K562 (cell line): ENCODE measurements at regions not wholly inside any gene's neighbourhood (a gene's known extent, or its start where the extent isn't known, plus 50 kb on each side); places are given as distances from the start of the nearest gene placed in this dataset.

Experiments
- ATAC-seq: fragments of 200-7000 bp; cut with Tn5 transposase; 3 replicates; pipeline ENCODE4 v1.9.1; 2020; ENCODE audit warnings: moderate library complexity
- BruUV-seq: library from RNA; stranded (reverse); fragments of 400-500 nt; replicated peaks from 2 replicates; lab custom pipeline; 2021; lab: Mats Ljungman, UMichigan
- CTCF ChIA-PET: fragments of 300-600 bp; formaldehyde crosslinking; extraction: SDS; loops from one replicate; lab custom pipeline; 2021; ENCODE audit warnings: low intra/inter-chr PET ratio; lab: Yijun Ruan, JAX
- POLR2A ChIA-PET: fragments of 300-600, 350-650 bp; sonication (Branson Sonifier 250); formaldehyde crosslinking; extraction: SDS; loops from one replicate; lab custom pipeline; 2021; ENCODE audit warnings: antibody characterized with exemption, inconsistent platforms; lab: Yijun Ruan, JAX
- DNase-seq, 4 experiments: peaks; one replicate each; pipeline versions ENCODE4 v3.0.0 to v3.0.0-alpha.2; 2011 to 2018; ENCODE audit warnings: low spot score in 3 of 4, mixed read lengths in 3 of 4; ENCODE audit errors: extremely low read depth in 1 of 4
- FAIRE-seq: peaks from 2 replicates; lab custom pipeline; 2011; peaks lifted over from hg19 to GRCh38; lab: Jason Lieb, UNC
- H2AFZ ChIP-seq: 2 replicates; pipeline ENCODE4 v1.6.0; 2011; ENCODE audit warnings: low read depth, low read length, control low read depth, inconsistent platforms
- H3K27ac ChIP-seq: fragments of 200-600 bp; 3 replicates; pipeline ENCODE4 v1.8.0; 2011; ENCODE audit warnings: low read depth, mild to moderate bottlenecking, control low read depth, inconsistent platforms, low read length, moderate library complexity, mixed read lengths; ENCODE audit errors: extremely low read depth
- H3K27me3 ChIP-seq, 2 experiments: fragments of 300-600 bp in 1 of 2; 2 replicates in 1 of 2; 3 replicates in 1 of 2; pipeline versions ENCODE4 v1.6.0 to v1.8.0; 2011; ENCODE audit warnings: inconsistent platforms in 2 of 2, low read length in 2 of 2, mild to moderate bottlenecking in 1 of 2, mixed read lengths in 1 of 2, moderate library complexity in 1 of 2; ENCODE audit not compliant: control insufficient read depth in 2 of 2, insufficient read depth in 2 of 2
- H3K36me3 ChIP-seq: fragments of 300-600 bp; 3 replicates; pipeline ENCODE4 v1.8.0; 2011; ENCODE audit warnings: mild to moderate bottlenecking, low read length, inconsistent platforms; ENCODE audit not compliant: control insufficient read depth, insufficient read depth
- H3K4me1 ChIP-seq, 2 experiments: fragments of 200-600 bp in 1 of 2; replicated peaks in 1 of 2; 2 replicates in 1 of 2; 3 replicates in 1 of 2; pipeline versions ENCODE4 v1.5.1 to v1.8.0; 2011; ENCODE audit warnings: inconsistent platforms in 2 of 2, low read length in 2 of 2, mild to moderate bottlenecking in 1 of 2, mixed read lengths in 1 of 2, moderate library complexity in 1 of 2; ENCODE audit not compliant: control insufficient read depth in 2 of 2, insufficient read depth in 2 of 2
- H3K4me2 ChIP-seq: 2 replicates; pipeline ENCODE4 v1.6.1; 2011; ENCODE audit warnings: low read length, control low read depth, inconsistent platforms, mixed read lengths; ENCODE audit not compliant: insufficient read depth
- H3K4me3 ChIP-seq: fragments of 200-600 bp; sonication (generic), shearing (Covaris generic); 2 replicates; pipeline ENCODE4 v1.5.1; 2016; ENCODE audit warnings: control low read depth, inconsistent platforms
- H3K79me2 ChIP-seq: fragments of 200-600 bp; 3 replicates; pipeline ENCODE4 v1.8.0; 2011; ENCODE audit warnings: low read length, inconsistent platforms; ENCODE audit not compliant: control insufficient read depth, insufficient read depth
- H3K9ac ChIP-seq, 2 experiments: 2 replicates each; pipeline versions ENCODE4 v1.6.0 to v1.6.1; 2011; ENCODE audit warnings: low read depth in 2 of 2, low read length in 2 of 2, control low read depth in 1 of 2, inconsistent platforms in 1 of 2, mild to moderate bottlenecking in 1 of 2, mixed read lengths in 1 of 2; ENCODE audit not compliant: insufficient read depth in 1 of 2
- H3K9me1 ChIP-seq: one replicate; pipeline ENCODE4 v1.6.0; 2011; ENCODE audit warnings: inconsistent platforms, mild to moderate bottlenecking, low read length, moderate library complexity; ENCODE audit not compliant: control insufficient read depth, insufficient read depth
- H3K9me3 ChIP-seq: replicated peaks from 2 replicates; pipeline ENCODE4 v1.5.1; 2011; ENCODE audit warnings: low read depth, low read length, inconsistent platforms; ENCODE audit not compliant: control insufficient read depth, insufficient read depth
- H4K20me1 ChIP-seq: replicated peaks from 2 replicates; pipeline ENCODE4 v1.6.1; 2011; ENCODE audit warnings: low read length, inconsistent platforms, mixed read lengths; ENCODE audit not compliant: control insufficient read depth, insufficient read depth
- AFF1 ChIP-seq, 2 experiments: fragments of 450-650 bp; IDR thresholded peaks; 2 replicates each; pipeline ENCODE4 v1.6.1; 2018; ENCODE audit warnings: mild to moderate bottlenecking in 2 of 2, low read depth in 1 of 2; ENCODE audit not compliant: partially characterized antibody in 2 of 2
- CHAMP1 ChIP-seq: fragments of 450-650 bp; IDR thresholded peaks from 2 replicates; pipeline ENCODE4 v1.6.1; 2016; ENCODE audit warnings: mild to moderate bottlenecking
- FOXJ3 ChIP-seq: sonication (generic); formaldehyde crosslinking; IDR thresholded peaks from 2 replicates; pipeline ENCODE4 v1.4.0; 2020; ENCODE audit warnings: mild to moderate bottlenecking, missing genetic modification reagents
- SRF ChIP-seq, 2 experiments: fragments of 250-450, 450-650 bp in 1 of 2; sonication (Bioruptor Pico) in 1 of 2; sonication (generic) in 1 of 2; formaldehyde crosslinking; IDR thresholded peaks; 2 replicates each; pipeline versions ENCODE4 v1.5.0 to v1.5.1; 2020 to 2022; ENCODE audit warnings: mild to moderate bottlenecking in 1 of 2, missing genetic modification reagents in 1 of 2
- ZNF263 ChIP-seq: sonication (generic); formaldehyde crosslinking; IDR thresholded peaks from 2 replicates; pipeline ENCODE4 v1.8.0; 2022; ENCODE audit warnings: mild to moderate bottlenecking, missing genetic modification reagents, borderline replicate concordance
- ZNF766 ChIP-seq: fragments of 200-800 bp; sonication (Bioruptor generic); conservative IDR thresholded peaks from 2 replicates; pipeline ENCODE4 v1.6.1; 2016; ENCODE audit warnings: missing genetic modification characterization, missing compliant biosample characterization
- WGBS: fragments of 100-300 bp; shearing (Covaris generic); methylation state at CpG from one replicate; pipeline ENCODE4 v1.1.6; 2016; ENCODE audit warnings: low coverage, mixed read lengths; ENCODE audit not compliant: insufficient coverage; ENCODE audit errors: missing lambda C conversion rate; 5-methylcytosine and 5-hydroxymethylcytosine counted together
- in situ Hi-C: fragments of 300-500 bp; cut with MboI; formaldehyde crosslinking; loops from 4 replicates; pipeline ENCODE4 v1.15.0; 2018; ENCODE audit warnings: inconsistent platforms, mixed read lengths
- intact Hi-C: fragments of 100-400 bp; cut with micrococcal nuclease; formaldehyde crosslinking; loops from 2 replicates; pipeline ENCODE4 v1.14.2; 2022
- TF ChIP-seq, protein P1 (sequence below): fragments of 250-450 bp; sonication (Bioruptor Pico); IDR thresholded peaks from 2 replicates; pipeline ENCODE4 v1.5.1; 2021; ENCODE audit warnings: mild to moderate bottlenecking

- Histone ChIP-seq H3K27ac (no peak overlapping the region), H3K4me3 (no peak overlapping the region), H3K27me3 (no peaks in the 10 kb centered on the region), H3K9ac (no peak overlapping the region), H3K36me3 (no peaks in the 10 kb centered on the region), H2AFZ (0 out of 2 replicates have a peak overlapping the region, but pooled peaks have one; percentile 2), H3K9me1 (no peaks in the 10 kb centered on the region), H3K79me2 (no peaks in the 10 kb centered on the region), H4K20me1 (no peaks in the 10 kb centered on the region), H3K4me1 (no peaks in the 10 kb centered on the region), H3K9me3 (no peaks in the 10 kb centered on the region), H3K4me2 (no peak overlapping the region)
- no peak for ATAC-seq
- BruUV-seq = no TSS peak
- no peak for TF ChIP-seq SRF (CRISPR knock-in tag; IDR thresholded peaks at IDR 0.05)
- TF ChIP-seq CHAMP1 = no peak
- DNase-seq = no peak
- WGBS = 0% methylated on average over 1 of the region's 1 CpG
- intact Hi-C loops = no loop called here
- in situ Hi-C loops = no loop called here
- ChIA-PET POLR2A (interaction anchor here (0.6 kb wide), 1 partner anchor 439 kb away, joined by 4 read pairs; no protein-coding TSS in a partner anchor), CTCF (no interaction called here)
- no peak for FAIRE-seq
Measured at GRCh38 chr11:91926965-91927364, 297.7 kb upstream of the FAT3 start.

- no peaks in the 10 kb centered on the region for H4K20me1 ChIP-seq
- in situ Hi-C loops = no loop called here
- no peaks in the 10 kb centered on the region for H3K79me2 ChIP-seq
- no peak overlapping the region for H3K9ac ChIP-seq
- H3K27ac ChIP-seq = no peak overlapping the region
- no peaks in the 10 kb centered on the region for H3K4me1 ChIP-seq
- POLR2A ChIA-PET = interaction anchor here (1.2 kb wide), 1 partner anchor 18 kb away, joined by 3 read pairs; no protein-coding TSS in a partner anchor
- FAIRE-seq (no peak), DNase-seq (no peak), ATAC-seq (no peak)
- CTCF ChIA-PET = no interaction called here
- H3K27me3 ChIP-seq = no peaks in the 10 kb centered on the region
- WGBS = 14% methylated on average over 1 of the region's 1 CpG
- H3K36me3 ChIP-seq = no peaks in the 10 kb centered on the region
- BruUV-seq = no TSS peak
- no peak overlapping the region for H3K4me2 ChIP-seq
- no peaks in the 10 kb centered on the region for H3K9me3 ChIP-seq
- intact Hi-C loops = no loop called here
- H3K4me3 ChIP-seq = no peak overlapping the region
- no peaks in the 10 kb centered on the region for H3K9me1 ChIP-seq
- no peak overlapping the region for H2AFZ ChIP-seq
- TF ChIP-seq ZNF263 (CRISPR knock-in tag) (no peak), FOXJ3 (CRISPR knock-in tag) (no peak), AFF1 (IDR thresholded peaks at IDR 0.05; ENCODE audit: low read depth in 1 of 2, partially characterized antibody in 2 of 2) (no peak), ZNF766 (CRISPR knock-in tag) (no peak)
- TF ChIP-seq, protein P1, sequence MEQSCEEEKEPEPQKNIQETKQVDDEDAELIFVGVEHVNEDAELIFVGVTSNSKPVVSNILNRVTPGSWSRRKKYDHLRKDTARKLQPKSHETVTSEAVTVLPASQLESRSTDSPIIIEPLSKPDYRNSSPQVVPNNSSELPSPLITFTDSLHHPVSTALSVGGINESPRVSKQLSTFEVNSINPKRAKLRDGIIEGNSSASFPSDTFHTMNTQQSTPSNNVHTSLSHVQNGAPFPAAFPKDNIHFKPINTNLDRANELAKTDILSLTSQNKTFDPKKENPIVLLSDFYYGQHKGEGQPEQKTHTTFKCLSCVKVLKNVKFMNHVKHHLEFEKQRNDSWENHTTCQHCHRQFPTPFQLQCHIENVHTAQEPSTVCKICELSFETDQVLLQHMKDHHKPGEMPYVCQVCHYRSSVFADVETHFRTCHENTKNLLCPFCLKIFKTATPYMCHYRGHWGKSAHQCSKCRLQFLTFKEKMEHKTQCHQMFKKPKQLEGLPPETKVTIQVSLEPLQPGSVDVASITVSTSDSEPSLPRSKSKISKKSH (CRISPR knock-in tag) = no peak
Measured at GRCh38 chr11:91922846-91923245, 301.8 kb upstream of the FAT3 start.
